Osteocyte (in vitro differentiated cells): ENCODE measurements at regions not wholly inside any gene's neighbourhood (a gene's known extent, or its start where the extent isn't known, plus 50 kb on each side); places are given as distances from the start of the nearest gene placed in this dataset.

ENCODE experiments used
- DNase-seq: peaks from one replicate; pipeline ENCODE4 v3.0.0; 2021; ENCODE audit warnings: mixed read lengths; ENCODE audit not compliant: unreplicated experiment; ENCODE audit errors: extremely low spot score
- H3K27ac Mint-ChIP-seq: one replicate; pipeline ENCODE4 v1.8.0; 2021; ENCODE audit warnings: mild to moderate bottlenecking, mixed read lengths; ENCODE audit not compliant: unreplicated experiment
- H3K27me3 Mint-ChIP-seq: one replicate; pipeline ENCODE4 v1.8.0; 2021; ENCODE audit warnings: mixed read lengths; ENCODE audit not compliant: unreplicated experiment
- H3K36me3 Mint-ChIP-seq: one replicate; pipeline ENCODE4 v1.8.0; 2021; ENCODE audit warnings: mixed read lengths; ENCODE audit not compliant: unreplicated experiment
- H3K4me1 Mint-ChIP-seq: one replicate; pipeline ENCODE4 v1.8.0; 2021; ENCODE audit warnings: mixed read lengths; ENCODE audit not compliant: unreplicated experiment
- H3K4me3 Mint-ChIP-seq: one replicate; pipeline ENCODE4 v1.8.0; 2021; ENCODE audit warnings: mild to moderate bottlenecking, moderate library complexity, mixed read lengths; ENCODE audit not compliant: unreplicated experiment
- H3K9me3 Mint-ChIP-seq: one replicate; pipeline ENCODE4 v1.8.0; 2021; ENCODE audit warnings: mixed read lengths; ENCODE audit not compliant: unreplicated experiment
- TF ChIP-seq, protein P1 (sequence below): fragments of 200-600 bp; sonication (generic); IDR thresholded peaks from 2 replicates; pipeline ENCODE4 v1.5.0; 2021; ENCODE audit warnings: antibody characterized with exemption, mild to moderate bottlenecking, moderate library complexity

DNA sequence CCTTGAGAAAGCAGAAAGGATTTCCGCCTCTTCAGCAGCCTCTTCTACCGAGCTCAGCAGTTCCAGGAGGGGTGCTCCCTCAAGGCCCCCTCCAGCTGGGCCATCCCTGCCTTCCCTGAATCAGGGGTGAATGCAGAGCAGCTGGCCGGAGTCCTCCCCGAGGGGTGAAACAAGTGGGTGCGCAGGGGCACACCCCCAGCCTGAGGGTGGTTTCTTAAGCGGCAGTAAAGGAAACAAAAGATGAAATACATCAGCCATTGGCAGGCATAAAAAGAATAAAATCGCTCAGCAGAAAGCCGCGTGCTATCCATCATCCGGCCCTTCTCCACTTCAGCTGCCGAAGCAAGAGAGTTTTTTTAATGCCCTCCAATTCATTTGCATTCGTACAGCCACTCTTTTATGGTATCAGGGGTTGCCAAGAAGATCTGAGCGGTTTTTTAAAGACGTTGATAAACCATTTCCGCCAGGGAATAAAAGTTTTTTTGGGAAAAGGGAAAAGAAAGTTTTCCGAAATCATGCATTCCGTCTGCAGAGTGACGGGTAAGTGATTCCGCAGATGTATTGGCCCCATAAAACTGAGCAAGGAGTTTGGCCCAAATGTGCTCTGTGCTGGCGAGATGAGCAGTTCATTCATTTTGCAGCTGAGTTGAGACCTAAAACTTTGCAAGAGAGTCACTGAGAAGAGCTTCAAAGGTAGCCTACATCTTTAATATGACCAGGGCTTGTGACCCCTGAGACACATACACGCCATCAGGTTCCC lies 73.7 kb upstream of the ZC3H12A start:
- H3K4me1 Mint-ChIP-seq: no peaks in the 10 kb centered on the region

DNA sequence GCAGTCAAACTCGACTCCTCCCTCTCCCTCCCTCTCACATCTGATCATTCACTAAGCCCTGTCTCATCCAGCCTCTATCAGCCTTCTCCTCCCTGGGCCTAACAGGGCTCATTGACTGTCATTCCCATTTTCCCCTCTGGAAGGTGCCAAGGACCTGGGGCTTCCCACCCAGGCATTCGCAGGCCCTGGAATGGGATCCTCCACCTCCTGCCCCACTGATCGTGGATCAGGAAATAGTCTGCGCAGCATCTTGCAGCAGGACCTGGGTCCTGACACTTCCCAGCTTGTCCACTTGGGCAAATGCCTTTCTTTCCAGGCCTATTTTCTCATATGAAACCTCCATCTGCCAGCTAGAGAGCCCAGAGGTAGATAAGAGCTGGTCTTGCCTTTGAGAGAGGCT lies 71.2 kb upstream of the ZC3H12A start:
- Mint-ChIP-seq H3K27me3 (peaks cover 3% of the 10 kb centered on the region), H3K4me3 (no peak overlapping the region), H3K9me3 (no peaks in the 10 kb centered on the region), H3K27ac (no peak overlapping the region), H3K36me3 (no peaks in the 10 kb centered on the region), H3K4me1 (no peaks in the 10 kb centered on the region)
- DNase-seq: no peak
- TF ChIP-seq, protein P1, sequence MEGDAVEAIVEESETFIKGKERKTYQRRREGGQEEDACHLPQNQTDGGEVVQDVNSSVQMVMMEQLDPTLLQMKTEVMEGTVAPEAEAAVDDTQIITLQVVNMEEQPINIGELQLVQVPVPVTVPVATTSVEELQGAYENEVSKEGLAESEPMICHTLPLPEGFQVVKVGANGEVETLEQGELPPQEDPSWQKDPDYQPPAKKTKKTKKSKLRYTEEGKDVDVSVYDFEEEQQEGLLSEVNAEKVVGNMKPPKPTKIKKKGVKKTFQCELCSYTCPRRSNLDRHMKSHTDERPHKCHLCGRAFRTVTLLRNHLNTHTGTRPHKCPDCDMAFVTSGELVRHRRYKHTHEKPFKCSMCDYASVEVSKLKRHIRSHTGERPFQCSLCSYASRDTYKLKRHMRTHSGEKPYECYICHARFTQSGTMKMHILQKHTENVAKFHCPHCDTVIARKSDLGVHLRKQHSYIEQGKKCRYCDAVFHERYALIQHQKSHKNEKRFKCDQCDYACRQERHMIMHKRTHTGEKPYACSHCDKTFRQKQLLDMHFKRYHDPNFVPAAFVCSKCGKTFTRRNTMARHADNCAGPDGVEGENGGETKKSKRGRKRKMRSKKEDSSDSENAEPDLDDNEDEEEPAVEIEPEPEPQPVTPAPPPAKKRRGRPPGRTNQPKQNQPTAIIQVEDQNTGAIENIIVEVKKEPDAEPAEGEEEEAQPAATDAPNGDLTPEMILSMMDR: no peak

More for the DNA sequence above, 73.7 kb upstream of the ZC3H12A start:
- DNase-seq: no peak
- Mint-ChIP-seq H3K27me3 (peaks cover 8% of the 10 kb centered on the region), H3K9me3 (no peaks in the 10 kb centered on the region), H3K27ac (no peak overlapping the region), H3K36me3 (no peaks in the 10 kb centered on the region), H3K4me3 (no peak overlapping the region)
- TF ChIP-seq, protein P1: no peak

DNA sequence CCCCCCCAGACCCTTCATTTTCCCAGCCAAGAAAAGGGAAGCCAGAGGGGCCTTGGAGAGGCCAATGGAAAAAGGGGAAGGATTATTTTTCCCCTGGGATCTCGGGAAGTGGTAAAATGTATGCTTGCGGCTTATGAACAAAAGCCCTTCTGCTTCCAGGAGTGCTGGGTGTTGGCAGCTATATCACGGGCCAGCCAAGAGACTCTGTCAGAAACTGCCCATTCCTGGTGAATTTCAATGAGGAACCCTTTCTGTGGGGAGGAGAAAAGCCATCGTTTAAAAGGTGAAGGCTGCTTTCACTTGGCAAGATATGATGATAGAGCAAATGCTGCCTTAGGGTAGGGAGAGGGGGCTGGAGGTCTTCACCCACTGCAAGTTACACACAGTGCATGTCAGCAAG lies 69.7 kb upstream of the ZC3H12A start:
- Mint-ChIP-seq H3K27me3 (peaks cover 2% of the 10 kb centered on the region), H3K27ac (no peak overlapping the region), H3K36me3 (no peaks in the 10 kb centered on the region), H3K4me3 (no peak overlapping the region), H3K4me1 (no peaks in the 10 kb centered on the region), H3K9me3 (no peaks in the 10 kb centered on the region)
- TF ChIP-seq, protein P1: no peak
- DNase-seq: no peak

DNA sequence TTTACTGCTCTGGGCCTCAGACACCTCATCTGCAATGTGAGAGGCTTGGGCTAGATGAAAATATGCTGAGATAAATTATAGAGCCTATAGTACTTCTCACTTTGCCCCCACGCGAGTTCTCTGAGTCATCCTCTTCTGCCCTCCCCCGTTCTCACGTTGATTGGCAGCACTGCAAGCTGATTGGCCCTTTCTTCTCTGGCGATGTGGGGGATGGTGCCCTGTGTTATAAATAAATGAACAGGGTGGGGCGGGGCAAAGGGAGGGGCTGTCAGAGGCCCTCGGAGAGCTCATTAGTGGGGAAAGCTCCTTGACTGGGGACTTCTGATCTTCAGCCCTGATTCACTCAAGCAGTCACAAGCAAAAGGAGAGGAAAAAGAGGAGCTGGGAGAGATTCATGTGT lies 64.3 kb upstream of the ZC3H12A start:
- Mint-ChIP-seq H3K27ac (no peak overlapping the region), H3K9me3 (no peaks in the 10 kb centered on the region), H3K4me3 (no peak overlapping the region), H3K27me3 (peaks cover 2% of the 10 kb centered on the region), H3K4me1 (no peaks in the 10 kb centered on the region), H3K36me3 (no peaks in the 10 kb centered on the region)
- no peak for DNase-seq
- TF ChIP-seq, protein P1: no peak

DNA sequence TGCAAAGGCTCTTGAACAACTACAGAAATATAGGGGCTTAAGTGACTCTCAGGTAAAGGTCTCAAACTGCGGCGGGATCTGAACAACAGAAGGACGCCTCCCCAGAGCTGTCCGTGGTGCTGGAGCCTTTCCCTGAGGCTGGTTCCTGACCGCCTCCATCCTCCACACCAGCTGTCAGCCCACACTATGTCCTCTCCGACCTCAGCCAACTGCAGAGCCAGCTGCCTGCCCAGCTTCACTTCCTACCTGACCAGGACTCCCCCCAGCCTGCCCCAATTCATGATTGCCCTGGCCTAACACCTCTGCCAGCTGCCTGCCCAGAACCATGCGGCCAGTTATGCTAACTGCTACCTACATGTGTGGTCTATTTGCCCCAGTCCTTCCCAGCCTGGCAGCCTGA lies 63.6 kb upstream of the ZC3H12A start:
- peaks cover 3% of the 10 kb centered on the region for H3K9me3 Mint-ChIP-seq
- DNase-seq: no peak

More for the DNA sequence above, 63.6 kb upstream of the ZC3H12A start:
- peaks cover 2% of the 10 kb centered on the region for H3K27me3 Mint-ChIP-seq
- H3K4me1 Mint-ChIP-seq: no peaks in the 10 kb centered on the region
- H3K4me3 Mint-ChIP-seq: no peak overlapping the region
- H3K36me3 Mint-ChIP-seq: no peaks in the 10 kb centered on the region
- TF ChIP-seq, protein P1: no peak
- no peak overlapping the region for H3K27ac Mint-ChIP-seq
